ENCODE measurements at regions not wholly inside any gene's neighbourhood (a gene's known extent, or its start where the extent isn't known, plus 50 kb on each side); places are given as distances from the start of the nearest gene placed in this dataset.

DNA sequence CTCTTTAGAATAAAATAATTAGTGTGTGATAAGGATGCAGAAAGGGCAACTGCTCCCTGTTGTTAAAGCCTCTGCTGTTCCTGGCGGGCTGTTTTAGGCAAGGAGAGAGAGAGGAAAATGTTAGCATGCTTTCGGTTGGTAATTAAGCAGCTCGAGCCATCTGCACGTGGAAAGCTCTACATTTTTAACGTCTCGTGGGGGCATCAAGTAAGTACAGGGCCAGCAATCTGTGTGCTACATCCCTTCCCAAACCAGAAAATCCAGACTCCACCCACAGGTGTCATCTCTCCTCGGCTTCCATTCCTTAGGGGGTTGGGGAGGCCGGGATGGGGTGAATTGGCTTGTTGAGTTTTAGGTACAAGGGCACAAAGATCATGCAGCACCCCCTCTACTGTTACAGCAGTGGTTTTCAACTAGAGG, 62.4 kb upstream of the MARCHF10 start:
- TF ChIP-seq EZH2 (IDR thresholded peaks at IDR 0.05), result no peak
- TF ChIP-seq, protein P1, sequence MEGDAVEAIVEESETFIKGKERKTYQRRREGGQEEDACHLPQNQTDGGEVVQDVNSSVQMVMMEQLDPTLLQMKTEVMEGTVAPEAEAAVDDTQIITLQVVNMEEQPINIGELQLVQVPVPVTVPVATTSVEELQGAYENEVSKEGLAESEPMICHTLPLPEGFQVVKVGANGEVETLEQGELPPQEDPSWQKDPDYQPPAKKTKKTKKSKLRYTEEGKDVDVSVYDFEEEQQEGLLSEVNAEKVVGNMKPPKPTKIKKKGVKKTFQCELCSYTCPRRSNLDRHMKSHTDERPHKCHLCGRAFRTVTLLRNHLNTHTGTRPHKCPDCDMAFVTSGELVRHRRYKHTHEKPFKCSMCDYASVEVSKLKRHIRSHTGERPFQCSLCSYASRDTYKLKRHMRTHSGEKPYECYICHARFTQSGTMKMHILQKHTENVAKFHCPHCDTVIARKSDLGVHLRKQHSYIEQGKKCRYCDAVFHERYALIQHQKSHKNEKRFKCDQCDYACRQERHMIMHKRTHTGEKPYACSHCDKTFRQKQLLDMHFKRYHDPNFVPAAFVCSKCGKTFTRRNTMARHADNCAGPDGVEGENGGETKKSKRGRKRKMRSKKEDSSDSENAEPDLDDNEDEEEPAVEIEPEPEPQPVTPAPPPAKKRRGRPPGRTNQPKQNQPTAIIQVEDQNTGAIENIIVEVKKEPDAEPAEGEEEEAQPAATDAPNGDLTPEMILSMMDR (IDR thresholded peaks at IDR 0.05), result no peak

Measured in neural progenitor cell (in vitro differentiated cells).